OCI-LY1 (cell line): ENCODE measurements at regions not wholly inside any gene's neighbourhood (a gene's known extent, or its start where the extent isn't known, plus 50 kb on each side); places are given as distances from the start of the nearest gene placed in this dataset.
A peak's percentile ranks its signal among the peaks of the same experiment; 100 is the strongest.

Source experiments
- H2AFZ ChIP-seq: fragments of 200-600 bp; sonication (generic), shearing (Covaris generic); 2 replicates; pipeline ENCODE4 v1.6.0; 2014; ENCODE audit warnings: antibody characterized with exemption, mild to moderate bottlenecking, low read length
- H3F3A ChIP-seq: fragments of 200-600 bp; sonication (generic), shearing (Covaris generic); 2 replicates; pipeline ENCODE4 v1.6.0; 2014; ENCODE audit warnings: mild to moderate bottlenecking, antibody characterized with exemption, low read length, moderate library complexity; ENCODE audit not compliant: insufficient read depth
- H3K27ac ChIP-seq: fragments of 200-600 bp; sonication (generic); 2 replicates; pipeline ENCODE4 v1.5.1; 2014; ENCODE audit warnings: low read length, mixed run types, mild to moderate bottlenecking, low read depth; ENCODE audit not compliant: poor library complexity, severe bottlenecking
- H3K27me3 ChIP-seq: fragments of 200-600 bp; sonication (generic); 2 replicates; pipeline ENCODE4 v1.6.0; 2014; ENCODE audit warnings: antibody characterized with exemption, mild to moderate bottlenecking, low read length, moderate library complexity; ENCODE audit not compliant: insufficient read depth
- H3K36me3 ChIP-seq: fragments of 200-600 bp; sonication (generic); 2 replicates; pipeline ENCODE4 v1.6.1; 2014; ENCODE audit warnings: mild to moderate bottlenecking, antibody characterized with exemption, low read length, moderate library complexity, mixed read lengths; ENCODE audit not compliant: insufficient read depth
- H3K4me1 ChIP-seq: fragments of 200-600 bp; sonication (generic); 2 replicates; pipeline ENCODE4 v1.5.1; 2014; ENCODE audit warnings: mild to moderate bottlenecking, low read length, moderate library complexity; ENCODE audit not compliant: insufficient read depth, severe bottlenecking
- H3K4me2 ChIP-seq: fragments of 200-600 bp; sonication (generic), shearing (Covaris generic); 2 replicates; pipeline ENCODE4 v1.6.1; 2014; ENCODE audit warnings: low read length
- H3K4me3 ChIP-seq: fragments of 200-600 bp; sonication (generic); 2 replicates; pipeline ENCODE4 v1.5.1; 2014; ENCODE audit warnings: low read length, low read depth, mild to moderate bottlenecking, mixed read lengths; ENCODE audit not compliant: poor library complexity, severe bottlenecking
- H3K79me2 ChIP-seq: fragments of 200-600 bp; shearing (Covaris generic); 2 replicates; pipeline ENCODE4 v1.6.1; 2016; ENCODE audit warnings: mixed run types, low read length, mixed read lengths; ENCODE audit not compliant: insufficient read depth
- H3K9ac ChIP-seq: fragments of 200-600 bp; sonication (generic), shearing (Covaris generic); 2 replicates; pipeline ENCODE4 v1.6.1; 2014; ENCODE audit warnings: mild to moderate bottlenecking, low read length, mixed read lengths
- H3K9me2 ChIP-seq: fragments of 200-600 bp; sonication (generic), shearing (Covaris generic); 2 replicates; pipeline ENCODE4 v1.6.1; 2014; ENCODE audit warnings: low read depth, mild to moderate bottlenecking, low read length, mixed read lengths
- H3K9me3 ChIP-seq: fragments of 200-600 bp; shearing (Covaris generic); 2 replicates; pipeline ENCODE4 v1.6.1; 2014; ENCODE audit warnings: low read length, mixed read lengths
- H4K20me1 ChIP-seq: fragments of 200-600 bp; sonication (generic), shearing (Covaris generic); 2 replicates; pipeline ENCODE4 v1.6.0; 2016; ENCODE audit warnings: mild to moderate bottlenecking, low read length; ENCODE audit not compliant: insufficient read depth
- CTCF ChIP-seq: fragments of 200-600 bp; sonication (generic), shearing (Covaris generic); IDR thresholded peaks from 2 replicates; pipeline ENCODE4 v1.5.1; 2017; ENCODE audit warnings: mild to moderate bottlenecking, antibody characterized with exemption, low read length, moderate library complexity, mixed read lengths
- EZH2 ChIP-seq: fragments of 200-600 bp; sonication (generic), shearing (Covaris generic); IDR thresholded peaks from 2 replicates; pipeline ENCODE4 v1.8.0; 2017; ENCODE audit warnings: borderline replicate concordance, mixed run types, mild to moderate bottlenecking, antibody characterized with exemption, low read length, moderate library complexity, mixed read lengths

- Histone ChIP-seq H3K9me3 (no peaks in the 10 kb centered on the region), H3K27me3 (no peaks in the 10 kb centered on the region), H3K36me3 (no peaks in the 10 kb centered on the region), H3K9me2 (no peaks in the 10 kb centered on the region), H4K20me1 (no peaks in the 10 kb centered on the region), H2AFZ (peak overlapping the region; percentile 47), H3K4me1 (peaks cover 21% of the 10 kb centered on the region), H3K4me3 (no peak overlapping the region), H3K79me2 (no peaks in the 10 kb centered on the region), H3K27ac (no peak overlapping the region), H3F3A (no peaks in the 10 kb centered on the region), H3K9ac (no peak overlapping the region), H3K4me2 (peak overlapping the region; percentile 32)
- no peak for TF ChIP-seq EZH2
These were observed 78.1 kb upstream of the PCDH9 start for GRCh38 chr13:67308004-67308772.

DNA sequence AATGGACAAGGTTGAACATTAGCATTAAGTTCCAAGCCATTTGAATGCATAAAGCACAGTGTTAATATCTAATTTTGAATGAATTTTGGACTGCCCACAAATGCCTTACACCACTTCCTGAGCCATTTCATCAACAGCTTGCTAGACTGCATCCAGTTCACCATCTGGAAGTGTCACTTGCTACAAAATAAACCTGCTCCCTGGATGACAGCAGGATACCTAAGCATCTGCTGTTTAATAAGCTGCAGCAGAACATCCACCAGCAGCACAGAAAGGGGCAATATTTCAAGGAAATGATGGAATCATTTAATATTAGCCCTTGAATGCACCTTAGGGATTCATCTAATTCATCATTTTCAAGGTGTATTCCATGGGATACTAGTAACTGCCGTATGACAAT, 76.6 kb upstream of the PCDH9 start:
- Histone ChIP-seq H3K9me2 (no peaks in the 10 kb centered on the region), H3F3A (no peaks in the 10 kb centered on the region), H3K27ac (no peak overlapping the region), H3K4me3 (no peak overlapping the region), H3K27me3 (no peaks in the 10 kb centered on the region), H3K4me1 (peaks cover 21% of the 10 kb centered on the region), H4K20me1 (no peaks in the 10 kb centered on the region), H3K79me2 (no peaks in the 10 kb centered on the region), H3K9me3 (no peaks in the 10 kb centered on the region), H3K36me3 (no peaks in the 10 kb centered on the region), H3K4me2 (no peak overlapping the region), H2AFZ (no peak overlapping the region), H3K9ac (no peak overlapping the region)
- no peak for TF ChIP-seq EZH2
- TF ChIP-seq CTCF: no peak

DNA sequence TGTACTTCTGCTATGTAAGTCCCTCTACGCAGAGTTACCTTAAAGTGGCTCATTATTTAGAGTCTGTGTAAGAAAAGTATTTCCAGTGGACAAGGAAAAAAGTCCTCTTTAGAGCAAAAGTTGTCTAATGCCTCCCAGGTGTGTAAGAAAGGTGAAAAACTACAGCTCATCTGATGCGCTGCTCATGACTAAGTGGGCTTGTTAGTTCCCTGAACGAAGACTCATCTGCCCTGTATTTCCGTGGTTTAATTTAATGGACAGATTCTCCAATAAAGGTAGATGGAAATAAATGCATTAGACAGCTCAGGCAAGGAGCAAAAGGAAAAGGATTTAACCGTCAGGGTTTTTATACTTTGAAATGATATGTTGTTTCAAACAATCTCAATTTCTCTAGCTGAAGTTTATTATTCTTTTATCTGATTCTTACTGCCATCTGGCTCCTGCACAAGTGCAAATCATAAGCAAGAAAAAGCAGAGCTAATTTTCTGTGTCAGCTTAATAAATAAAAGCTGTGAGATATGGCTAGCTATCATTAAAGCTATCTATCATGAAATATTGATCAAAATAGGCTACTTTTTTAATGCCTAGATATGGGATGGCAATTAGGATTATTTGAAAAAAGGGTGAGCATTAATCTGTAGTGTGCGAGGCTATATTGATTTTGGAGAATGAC, 73.7 kb upstream of the PCDH9 start:
- H4K20me1 ChIP-seq: no peaks in the 10 kb centered on the region
- H2AFZ ChIP-seq: no peak overlapping the region
- H3K4me3 ChIP-seq: no peak overlapping the region
- no peak overlapping the region for H3K9ac ChIP-seq
- no peak overlapping the region for H3K27ac ChIP-seq
- TF ChIP-seq CTCF: no peak
- TF ChIP-seq EZH2: no peak
- H3K9me2 ChIP-seq: no peaks in the 10 kb centered on the region
- H3K79me2 ChIP-seq: no peaks in the 10 kb centered on the region
- H3K27me3 ChIP-seq: no peaks in the 10 kb centered on the region
- H3F3A ChIP-seq: no peaks in the 10 kb centered on the region
- no peaks in the 10 kb centered on the region for H3K36me3 ChIP-seq
- no peaks in the 10 kb centered on the region for H3K9me3 ChIP-seq
- peaks cover 23% of the 10 kb centered on the region for H3K4me1 ChIP-seq
- H3K4me2 ChIP-seq: no peak overlapping the region
